Left lung (tissue), 4 donors: ENCODE measurements at regions not wholly inside any gene's neighbourhood (a gene's known extent, or its start where the extent isn't known, plus 50 kb on each side); places are given as distances from the start of the nearest gene placed in this dataset.

ENCODE experiments used
- ATAC-seq: fragments of 200-7000 bp; cut with Tn5 transposase; one replicate; pipeline ENCODE4 v1.9.1; 2020; ENCODE audit warnings: moderate library complexity
- DNase-seq, 4 donors: peaks; one replicate each; pipeline ENCODE4 v3.0.0-alpha.2; 2013 to 2020
- H3K27ac ChIP-seq, 2 donors: fragments of 200-600 bp; sonication (generic) in 1 of 2; one replicate each; pipeline versions ENCODE4 v1.5.0 to v1.8.0; 2020 to 2021
- H3K27me3 ChIP-seq, 2 donors: fragments of 200-600 bp; sonication (generic) in 1 of 2; one replicate each; pipeline versions ENCODE4 v1.5.0 to v1.8.0; 2020 to 2021
- H3K36me3 ChIP-seq, 2 donors: fragments of 200-600 bp; sonication (generic) in 1 of 2; one replicate each; pipeline versions ENCODE4 v1.5.0 to v1.8.0; 2020 to 2021
- H3K4me1 ChIP-seq, 2 donors: fragments of 200-600 bp; one replicate each; pipeline ENCODE4 v1.8.0; 2021
- H3K4me3 ChIP-seq, 2 donors: fragments of 200-600 bp; sonication (generic) in 1 of 2; one replicate each; pipeline versions ENCODE4 v1.5.0 to v1.8.0; 2020 to 2021; ENCODE audit warnings: mild to moderate bottlenecking in 1 of 2
- H3K9me3 ChIP-seq, 2 donors: fragments of 200-600 bp; sonication (generic) in 1 of 2; one replicate each; pipeline versions ENCODE4 v1.5.0 to v1.8.0; 2020 to 2021
- intact Hi-C, 2 donors: fragments of 100-400 bp; cut with DNase I; formaldehyde crosslinking; loops; one replicate each; pipeline versions ENCODE4 v1.11.2 to v1.14.2; 2022
- TF ChIP-seq, protein P1 (sequence below), 2 donors: fragments of 200-600 bp; sonication (generic) in 1 of 2; IDR thresholded peaks; one replicate each; pipeline versions ENCODE4 v1.5.0 to v1.8.0; 2021; ENCODE audit warnings: antibody characterized with exemption in 2 of 2
- donor health status: DM: no; HTN: yes; CAD: no.
- donor health status: DM: no; HTN: no; CAD: no.

DNA sequence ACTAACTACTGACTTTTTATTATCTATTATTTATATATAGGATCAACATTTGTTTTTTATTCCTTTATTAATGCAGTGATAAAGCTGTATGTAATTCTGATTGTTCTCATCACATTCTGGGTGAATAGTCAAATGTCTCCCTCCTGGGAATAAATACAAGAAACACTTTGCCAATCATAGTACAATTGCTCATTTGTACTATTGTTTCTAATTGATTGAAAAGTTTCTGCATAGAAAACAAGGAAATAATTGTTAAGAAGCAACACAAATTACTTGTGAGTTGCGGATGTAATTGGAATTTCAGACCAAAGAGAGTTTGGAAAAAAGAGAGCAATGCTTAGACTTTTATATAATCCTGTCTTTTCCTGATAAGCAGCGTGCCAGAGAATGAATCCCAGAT, 1013.9 kb downstream of the EFNA5 start:
- Histone ChIP-seq H3K27ac (no peak overlapping the region), H3K36me3 (no peaks in the 10 kb centered on the region), H3K27me3 (no peaks in the 10 kb centered on the region), H3K9me3 (peaks cover 0 to 23% of the 10 kb centered on the region in 2 donors), H3K4me1 (no peaks in the 10 kb centered on the region), H3K4me3 (no peak overlapping the region)
- DNase-seq (no peak), ATAC-seq (no peak)
- intact Hi-C loops, result no loop called here
- TF ChIP-seq, protein P1, sequence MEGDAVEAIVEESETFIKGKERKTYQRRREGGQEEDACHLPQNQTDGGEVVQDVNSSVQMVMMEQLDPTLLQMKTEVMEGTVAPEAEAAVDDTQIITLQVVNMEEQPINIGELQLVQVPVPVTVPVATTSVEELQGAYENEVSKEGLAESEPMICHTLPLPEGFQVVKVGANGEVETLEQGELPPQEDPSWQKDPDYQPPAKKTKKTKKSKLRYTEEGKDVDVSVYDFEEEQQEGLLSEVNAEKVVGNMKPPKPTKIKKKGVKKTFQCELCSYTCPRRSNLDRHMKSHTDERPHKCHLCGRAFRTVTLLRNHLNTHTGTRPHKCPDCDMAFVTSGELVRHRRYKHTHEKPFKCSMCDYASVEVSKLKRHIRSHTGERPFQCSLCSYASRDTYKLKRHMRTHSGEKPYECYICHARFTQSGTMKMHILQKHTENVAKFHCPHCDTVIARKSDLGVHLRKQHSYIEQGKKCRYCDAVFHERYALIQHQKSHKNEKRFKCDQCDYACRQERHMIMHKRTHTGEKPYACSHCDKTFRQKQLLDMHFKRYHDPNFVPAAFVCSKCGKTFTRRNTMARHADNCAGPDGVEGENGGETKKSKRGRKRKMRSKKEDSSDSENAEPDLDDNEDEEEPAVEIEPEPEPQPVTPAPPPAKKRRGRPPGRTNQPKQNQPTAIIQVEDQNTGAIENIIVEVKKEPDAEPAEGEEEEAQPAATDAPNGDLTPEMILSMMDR (IDR thresholded peaks at IDR 0.05), result no peak

DNA sequence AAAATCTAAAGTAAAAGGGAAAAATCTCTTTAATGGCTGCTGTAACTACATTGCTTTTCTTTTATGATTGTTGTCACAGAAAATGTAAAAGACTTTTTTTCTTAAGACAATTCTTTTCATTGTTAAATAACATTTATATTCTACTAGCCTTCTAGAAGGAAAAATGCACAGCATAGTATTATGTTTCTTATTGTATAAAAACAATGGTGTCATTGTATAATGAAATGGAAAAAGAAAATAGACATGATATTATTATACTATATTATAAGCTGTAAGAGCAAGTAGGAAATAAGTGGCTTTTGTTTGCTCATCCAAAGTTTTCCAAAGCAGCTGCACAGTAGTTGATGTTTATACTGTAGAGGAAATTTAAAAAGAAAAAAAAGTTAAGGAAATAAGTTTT, 1021.7 kb downstream of the EFNA5 start:
- ATAC-seq, result no peak

DNA sequence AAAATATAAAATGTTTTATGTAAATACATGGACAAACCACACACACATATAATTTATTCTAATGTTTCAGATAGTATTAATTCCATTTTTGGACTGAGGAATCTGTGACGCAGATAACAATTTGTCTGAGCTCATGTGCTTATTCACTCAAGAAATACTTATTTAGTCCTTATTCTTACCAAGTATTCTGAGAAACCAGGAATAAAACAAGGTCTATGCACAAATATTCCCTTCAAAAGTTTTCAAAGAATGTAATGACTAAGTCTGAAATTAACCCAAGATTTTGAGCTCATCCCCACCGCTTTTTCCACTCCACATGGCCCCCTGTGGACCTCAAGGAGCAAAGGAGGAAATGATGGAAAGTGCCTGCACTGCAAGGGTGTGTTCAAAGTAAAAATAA, 1022.3 kb downstream of the EFNA5 start:
- DNase-seq (no peak), ATAC-seq (no peak)
- Histone ChIP-seq H3K27me3 (no peaks in the 10 kb centered on the region), H3K36me3 (no peaks in the 10 kb centered on the region), H3K4me3 (no peak overlapping the region), H3K4me1 (no peaks in the 10 kb centered on the region), H3K9me3 (peaks cover 0 to 5% of the 10 kb centered on the region in 2 donors), H3K27ac (no peak overlapping the region)
- TF ChIP-seq, protein P1 (IDR thresholded peaks at IDR 0.05), result no peak
- intact Hi-C loops, result no loop called here

More for the DNA sequence above, 1021.7 kb downstream of the EFNA5 start:
- H3K36me3 ChIP-seq, result no peaks in the 10 kb centered on the region
- DNase-seq, result no peak
- H3K4me3 ChIP-seq, result no peak overlapping the region
- TF ChIP-seq, protein P1 (IDR thresholded peaks at IDR 0.05), result no peak
- H3K9me3 ChIP-seq, result peaks cover 0 to 11% of the 10 kb centered on the region in 2 donors
- intact Hi-C loops, result no loop called here
- H3K4me1 ChIP-seq, result no peaks in the 10 kb centered on the region
- H3K27ac ChIP-seq, result no peak overlapping the region
- no peaks in the 10 kb centered on the region for H3K27me3 ChIP-seq

DNA sequence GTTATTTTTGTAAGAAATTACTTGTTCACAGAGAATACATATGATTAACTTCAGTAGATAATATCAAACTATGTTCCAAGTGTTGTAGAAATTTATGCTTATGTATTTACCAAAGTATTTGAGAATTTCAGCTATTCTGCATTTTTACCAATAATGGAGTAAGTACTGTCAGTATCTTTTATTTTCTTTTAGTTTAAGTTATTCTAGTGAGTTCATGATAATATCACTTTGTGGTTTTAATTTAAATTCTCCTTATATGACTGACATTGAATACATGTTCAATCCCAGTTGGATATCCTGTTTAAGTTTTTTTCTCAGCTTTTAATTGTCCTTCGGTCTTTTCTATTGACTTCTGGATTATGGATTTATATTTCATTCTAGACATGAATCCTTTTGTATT, 1024.6 kb downstream of the EFNA5 start:
- intact Hi-C loops, result no loop called here
- Histone ChIP-seq H3K27me3 (no peaks in the 10 kb centered on the region), H3K4me1 (no peaks in the 10 kb centered on the region), H3K27ac (no peak overlapping the region), H3K36me3 (no peaks in the 10 kb centered on the region), H3K4me3 (no peak overlapping the region), H3K9me3 (no peaks in the 10 kb centered on the region)
- DNase-seq (no peak), ATAC-seq (no peak)
- TF ChIP-seq, protein P1 (IDR thresholded peaks at IDR 0.05), result no peak

DNA sequence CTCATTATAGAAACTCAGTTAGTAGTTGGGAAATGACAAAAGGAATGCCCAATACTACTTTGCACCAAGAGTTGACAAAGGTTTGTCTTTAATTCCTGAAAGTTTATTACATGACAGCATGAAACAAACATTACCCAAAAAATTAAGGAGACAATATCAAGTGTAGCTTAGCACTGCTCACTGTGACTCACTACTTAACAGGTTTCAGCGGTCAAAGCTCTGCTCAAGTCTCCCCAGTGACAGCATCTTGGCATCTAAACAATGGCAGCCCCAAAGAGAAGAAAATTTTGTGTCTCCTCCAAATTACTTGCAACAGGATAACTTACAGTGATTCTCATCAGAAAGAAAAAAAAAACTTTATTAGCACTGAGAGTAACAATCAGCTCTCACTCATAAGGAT, 1030.2 kb downstream of the EFNA5 start:
- TF ChIP-seq, protein P1 (IDR thresholded peaks at IDR 0.05), result no peak
- no peaks in the 10 kb centered on the region for H3K4me1 ChIP-seq
- intact Hi-C loops, result no loop called here
- peaks cover 0 to 6% of the 10 kb centered on the region in 2 donors for H3K9me3 ChIP-seq
- H3K36me3 ChIP-seq, result no peaks in the 10 kb centered on the region
- no peak overlapping the region for H3K4me3 ChIP-seq
- no peak overlapping the region for H3K27ac ChIP-seq
- ATAC-seq (no peak), DNase-seq (no peak)
- H3K27me3 ChIP-seq, result no peaks in the 10 kb centered on the region
